ENCODE measurements at regions not wholly inside any gene's neighbourhood (a gene's known extent, or its start where the extent isn't known, plus 50 kb on each side); places are given as distances from the start of the nearest gene placed in this dataset.

- Histone ChIP-seq H3K9me2 (replicated peaks; ENCODE audit: low read length) (no peaks in the 10 kb centered on the region), H3K4me2 (ENCODE audit: low read length) (no peak overlapping the region), H3K27ac (ENCODE audit: low read length) (no peak overlapping the region), H3K4me1 (ENCODE audit: insufficient read depth, low read length) (no peaks in the 10 kb centered on the region), H3K9me3 (ENCODE audit: low read length) (no peaks in the 10 kb centered on the region), H3K36me3 (ENCODE audit: low read depth, low read length) (no peaks in the 10 kb centered on the region), H3F3A (ENCODE audit: low read length, unreplicated experiment) (no peaks in the 10 kb centered on the region), H3K79me2 (ENCODE audit: low read length) (no peaks in the 10 kb centered on the region), H3K9ac (ENCODE audit: low read length) (no peak overlapping the region), H2AFZ (ENCODE audit: low read length) (no peak overlapping the region), H3K4me3 (ENCODE audit: low read length) (no peak overlapping the region), H3K27me3 (ENCODE audit: low read length) (no peaks in the 10 kb centered on the region), H4K20me1 (ENCODE audit: low read length) (no peaks in the 10 kb centered on the region)
- TF ChIP-seq EZH2phosphoT487 (IDR thresholded peaks at IDR 0.05; ENCODE audit: borderline replicate concordance, low read length) (no peak), EZH2 (IDR thresholded peaks at IDR 0.05; ENCODE audit: low read length, unreplicated experiment) (no peak)
- ChIA-PET CTCF (no interaction called here), POLR2A (ENCODE audit: unreplicated experiment) (no interaction called here)
- intact Hi-C loops (cut with micrococcal nuclease), result no loop called here
- ATAC-seq (no peak), DNase-seq (no peak)
- BruUV-seq (replicated peaks), result no TSS peak
These were observed 67.7 kb upstream of the GCM1 start for GRCh38 chr6:53216301-53216700.

GRCh38 chr6:53214172-53214571 lies 65.5 kb upstream of the GCM1 start:
- POLR2A ChIA-PET (ENCODE audit: unreplicated experiment), result no interaction called here
- intact Hi-C loops (cut with micrococcal nuclease), result no loop called here
- BruUV-seq (replicated peaks), result no TSS peak
- no peaks in the 10 kb centered on the region for H4K20me1 ChIP-seq (ENCODE audit: low read length)
- no peaks in the 10 kb centered on the region for H3K4me1 ChIP-seq (ENCODE audit: insufficient read depth, low read length)
- no peak overlapping the region for H3K27ac ChIP-seq (ENCODE audit: low read length)
- DNase-seq, result no peak
- no peak overlapping the region for H3K4me3 ChIP-seq (ENCODE audit: low read length)
- H2AFZ ChIP-seq (ENCODE audit: low read length), result no peak overlapping the region
- no peak for TF ChIP-seq CTCF (conservative IDR thresholded peaks at IDR 0.05; ENCODE audit: low read depth, low read length)
- TF ChIP-seq EZH2phosphoT487 (IDR thresholded peaks at IDR 0.05; ENCODE audit: borderline replicate concordance, low read length), result no peak
- no peak for TF ChIP-seq EZH2 (IDR thresholded peaks at IDR 0.05; ENCODE audit: low read length, unreplicated experiment)
- ATAC-seq, result no peak
- H3K27me3 ChIP-seq (ENCODE audit: low read length), result no peaks in the 10 kb centered on the region
- no peaks in the 10 kb centered on the region for H3F3A ChIP-seq (ENCODE audit: low read length, unreplicated experiment)
- no peak overlapping the region for H3K9ac ChIP-seq (ENCODE audit: low read length)
- CTCF ChIA-PET, result no interaction called here
- H3K79me2 ChIP-seq (ENCODE audit: low read length), result no peaks in the 10 kb centered on the region
- H3K9me2 ChIP-seq (replicated peaks; ENCODE audit: low read length), result no peaks in the 10 kb centered on the region
- H3K36me3 ChIP-seq (ENCODE audit: low read depth, low read length), result no peaks in the 10 kb centered on the region
- no peak overlapping the region for H3K4me2 ChIP-seq (ENCODE audit: low read length)
- H3K9me3 ChIP-seq (ENCODE audit: low read length), result no peaks in the 10 kb centered on the region

GRCh38 chr6:53210811-53211210 lies 62.2 kb upstream of the GCM1 start:
- Histone ChIP-seq H3K9me2 (replicated peaks; ENCODE audit: low read length) (no peaks in the 10 kb centered on the region), H2AFZ (ENCODE audit: low read length) (no peak overlapping the region), H3K36me3 (ENCODE audit: low read depth, low read length) (no peaks in the 10 kb centered on the region), H4K20me1 (ENCODE audit: low read length) (no peaks in the 10 kb centered on the region), H3K4me2 (ENCODE audit: low read length) (no peak overlapping the region), H3K27me3 (ENCODE audit: low read length) (no peaks in the 10 kb centered on the region), H3K27ac (ENCODE audit: low read length) (no peak overlapping the region), H3K4me1 (ENCODE audit: insufficient read depth, low read length) (no peaks in the 10 kb centered on the region), H3K79me2 (ENCODE audit: low read length) (no peaks in the 10 kb centered on the region), H3F3A (ENCODE audit: low read length, unreplicated experiment) (no peaks in the 10 kb centered on the region), H3K9me3 (ENCODE audit: low read length) (no peaks in the 10 kb centered on the region), H3K4me3 (ENCODE audit: low read length) (no peak overlapping the region), H3K9ac (ENCODE audit: low read length) (no peak overlapping the region)
- ATAC-seq (no peak), DNase-seq (no peak)
- TF ChIP-seq EZH2phosphoT487 (IDR thresholded peaks at IDR 0.05; ENCODE audit: borderline replicate concordance, low read length) (no peak), CTCF (conservative IDR thresholded peaks at IDR 0.05; ENCODE audit: low read depth, low read length) (no peak), EZH2 (IDR thresholded peaks at IDR 0.05; ENCODE audit: low read length, unreplicated experiment) (no peak)
- intact Hi-C loops (cut with micrococcal nuclease), result no loop called here
- ChIA-PET POLR2A (ENCODE audit: unreplicated experiment) (no interaction called here), CTCF (no interaction called here)
- BruUV-seq (replicated peaks), result no TSS peak

All from PC-3 (cell line).